HG03521 (cell line): ENCODE measurements at regions not wholly inside any gene's neighbourhood (a gene's known extent, or its start where the extent isn't known, plus 50 kb on each side); places are given as distances from the start of the nearest gene placed in this dataset.

Experiments used
- ATAC-seq: cut with Tn5 transposase; IDR thresholded peaks from one replicate; pipeline ENCODE4 v1.9.1; 2021; ENCODE audit warnings: mild to moderate bottlenecking, moderate library complexity; ENCODE audit not compliant: unreplicated experiment

DNA sequence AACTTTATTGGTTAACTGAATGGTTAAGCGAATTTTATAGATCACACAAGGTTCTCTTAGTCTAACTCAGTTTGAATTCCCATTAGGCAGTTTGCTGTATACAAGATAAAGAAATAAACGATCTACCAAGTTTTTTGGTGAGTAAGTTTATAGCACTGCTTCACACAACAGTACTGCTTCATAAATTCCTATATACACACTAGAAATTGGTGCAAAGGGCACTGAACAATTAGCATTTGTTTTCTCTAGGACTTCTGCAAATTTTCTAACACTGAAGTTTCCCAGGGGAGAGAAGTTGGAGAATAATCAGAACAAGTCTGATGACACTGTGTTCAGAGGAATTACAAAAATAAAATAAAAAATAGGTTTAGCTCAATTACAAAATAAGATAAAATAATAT, 1138.8 kb upstream of the PCDH9 start:
- no peak for ATAC-seq

DNA sequence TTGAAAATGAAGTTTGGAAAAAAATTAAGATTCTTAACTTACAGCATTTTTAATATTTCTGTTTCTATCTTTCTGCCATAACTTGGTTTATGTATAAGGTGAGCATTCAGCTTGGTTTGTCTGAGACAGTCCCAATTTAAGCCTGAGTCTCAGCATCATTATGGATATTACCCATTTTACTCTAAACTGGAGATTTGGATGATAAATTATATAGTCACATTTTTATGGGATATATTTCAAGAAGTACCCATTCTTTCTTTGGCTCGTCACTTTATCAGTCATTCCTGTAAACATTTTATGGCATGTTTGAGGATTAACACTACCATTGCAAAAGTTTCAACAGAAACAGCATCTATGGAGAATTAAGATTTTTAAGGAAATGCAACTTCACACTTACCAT, 1129.0 kb upstream of the PCDH9 start:
- ATAC-seq, result no peak

DNA sequence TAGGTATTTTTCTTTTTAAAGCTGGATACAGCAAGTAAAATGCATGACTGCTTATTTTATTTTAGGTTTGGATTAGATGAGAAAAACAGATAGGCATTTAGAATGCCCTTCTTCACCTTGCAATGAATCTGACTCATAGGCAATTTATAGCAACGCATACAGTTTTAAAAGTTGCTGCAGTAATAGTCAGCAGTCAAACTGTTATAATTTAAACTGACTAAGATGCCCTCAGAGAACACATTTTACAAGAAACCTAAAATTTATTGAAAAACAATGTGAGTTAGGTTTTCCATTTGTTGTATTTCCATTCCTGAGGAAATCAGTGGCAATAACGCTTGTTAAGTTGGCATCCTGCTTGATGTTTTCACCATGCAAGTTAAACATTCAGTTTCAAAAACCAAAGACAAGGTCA, 1128.2 kb upstream of the PCDH9 start:
- no peak for ATAC-seq

GRCh38 chr13:68350554-68350953, 1120.4 kb upstream of the PCDH9 start:
- no peak for ATAC-seq

DNA sequence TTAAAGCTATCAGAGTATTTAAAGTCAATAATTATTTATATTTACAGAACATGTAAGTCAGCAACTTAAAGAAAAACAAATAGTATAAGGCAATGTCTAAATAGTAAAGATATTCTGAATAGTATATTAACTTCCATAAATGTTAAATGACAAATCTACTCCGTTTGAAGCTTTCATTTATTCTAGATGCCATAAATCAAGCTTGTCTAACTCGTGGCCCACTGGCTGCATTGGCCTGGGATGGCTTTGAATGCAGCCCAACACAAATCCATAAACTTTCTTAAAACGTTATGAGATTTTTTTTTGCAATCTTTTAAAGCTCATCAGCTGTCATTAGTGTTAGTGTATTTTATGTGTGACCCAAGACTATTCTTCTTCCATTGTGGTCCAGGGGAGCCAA, 1117.1 kb upstream of the PCDH9 start:
- no peak for ATAC-seq

DNA sequence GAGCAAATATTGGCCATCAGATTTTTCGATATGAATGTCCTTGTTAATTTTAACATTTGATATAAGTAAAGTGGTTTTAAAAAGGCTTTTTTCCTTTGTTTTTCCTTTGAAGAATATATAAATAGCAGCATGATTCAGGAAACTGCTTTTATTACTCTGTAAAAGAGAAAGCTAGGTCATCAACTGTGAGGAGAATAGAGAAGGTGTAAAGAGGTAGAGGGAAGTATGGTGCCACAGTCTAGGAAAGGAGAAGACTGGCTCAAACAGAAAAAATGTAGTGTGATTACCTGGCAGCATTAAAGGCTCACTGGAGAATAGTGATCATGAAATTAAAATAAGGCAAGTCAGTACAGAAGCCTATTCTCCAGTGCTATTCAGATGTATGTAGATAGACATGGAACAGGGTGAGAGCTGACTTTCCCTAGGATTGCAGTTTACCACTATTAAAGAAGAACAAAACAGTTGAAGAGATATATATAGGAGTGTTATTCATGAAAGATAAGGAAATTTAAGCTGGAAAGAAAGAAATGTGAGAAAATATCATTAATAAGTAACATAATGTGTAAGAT, 1115.9 kb upstream of the PCDH9 start:
- ATAC-seq, result no peak

GRCh38 chr13:68323124-68323523, 1093.0 kb upstream of the PCDH9 start:
- ATAC-seq, result no peak

DNA sequence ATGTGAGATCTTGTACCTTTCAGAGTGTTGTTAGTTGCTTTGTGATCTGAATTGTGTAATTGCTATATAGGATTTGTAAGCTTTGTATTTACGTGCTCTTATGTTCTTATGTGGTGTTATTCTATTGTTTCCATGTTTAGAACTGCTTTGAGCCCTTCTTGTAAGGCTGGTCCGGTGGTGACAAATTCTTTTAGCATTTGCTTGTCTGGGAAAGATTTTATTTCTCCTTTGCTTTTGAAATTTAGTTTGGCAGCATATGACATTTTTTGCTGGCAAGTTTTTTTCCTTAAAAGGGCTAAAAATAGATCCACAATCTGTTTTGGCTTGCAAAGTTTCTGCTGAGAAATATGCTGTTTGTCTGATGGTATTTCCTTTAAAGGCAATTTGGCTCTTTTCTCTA, 1089.2 kb upstream of the PCDH9 start:
- no peak for ATAC-seq

DNA sequence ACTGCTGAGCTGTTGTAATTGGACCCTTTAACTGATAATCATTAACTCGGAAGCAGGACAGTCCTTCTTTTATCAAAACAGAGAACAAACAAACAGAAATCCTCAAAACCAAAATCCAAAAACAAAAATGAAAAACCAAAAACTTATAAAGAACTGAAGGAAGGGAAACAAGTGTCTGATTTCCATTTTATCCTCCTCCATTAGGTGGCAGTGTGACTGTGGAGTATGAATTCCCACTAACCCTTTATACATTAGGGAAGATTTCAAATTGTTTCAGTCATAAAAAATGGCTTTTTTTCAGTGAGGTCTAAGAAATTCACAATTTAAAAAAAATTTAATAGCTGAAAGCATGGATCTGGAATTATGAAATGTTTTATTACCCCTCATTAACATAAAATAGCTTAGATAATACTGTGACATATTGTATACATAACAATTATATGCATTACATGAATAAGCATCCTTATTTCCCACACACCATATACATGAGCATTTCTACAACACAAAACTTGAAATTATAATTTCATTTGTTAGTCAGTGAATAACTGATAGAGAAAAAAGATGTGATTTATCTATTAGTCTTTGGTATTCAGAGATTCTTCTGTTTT, 1074.3 kb upstream of the PCDH9 start:
- no peak for ATAC-seq

DNA sequence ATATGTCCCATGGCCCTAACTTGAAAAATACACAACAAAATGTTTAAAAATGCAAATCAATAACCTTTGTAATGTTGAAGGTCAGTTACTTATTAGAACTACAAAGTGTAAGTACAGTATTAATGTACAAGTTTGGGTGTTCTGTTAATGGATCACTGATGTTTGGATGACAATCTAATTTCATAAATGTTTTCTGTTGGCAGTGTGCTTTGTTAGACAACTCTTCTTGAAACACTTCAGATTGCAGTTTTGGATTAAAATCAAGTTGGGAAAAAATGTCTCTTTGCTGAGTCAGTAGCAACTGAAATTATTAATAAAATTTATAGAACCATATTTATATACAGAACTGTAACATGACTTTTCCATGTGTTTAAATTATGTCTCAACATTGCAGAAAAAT, 1063.5 kb upstream of the PCDH9 start:
- ATAC-seq, result no peak

DNA sequence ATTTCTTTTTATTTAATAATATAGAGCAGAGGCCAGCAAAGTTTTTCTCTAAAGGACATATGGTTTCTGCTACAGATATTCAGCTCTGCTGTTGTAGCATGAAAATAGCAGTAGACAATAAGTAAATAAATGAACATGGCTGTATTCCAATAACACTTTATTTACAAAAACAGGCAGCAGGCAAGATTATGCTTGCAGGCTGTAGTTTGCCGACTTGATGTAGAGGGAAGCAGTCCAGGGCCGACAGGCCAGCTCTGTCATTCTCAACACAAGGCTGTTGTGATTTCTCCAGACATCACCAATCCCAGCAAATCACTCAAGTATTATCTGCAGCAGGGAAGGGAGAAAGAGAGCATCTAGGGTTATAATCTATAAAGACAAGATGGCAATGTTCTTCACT, 1062.5 kb upstream of the PCDH9 start:
- no peak for ATAC-seq

GRCh38 chr13:68291595-68291994, 1061.5 kb upstream of the PCDH9 start:
- no peak for ATAC-seq

GRCh38 chr13:68275758-68276157, 1045.6 kb upstream of the PCDH9 start:
- no peak for ATAC-seq

DNA sequence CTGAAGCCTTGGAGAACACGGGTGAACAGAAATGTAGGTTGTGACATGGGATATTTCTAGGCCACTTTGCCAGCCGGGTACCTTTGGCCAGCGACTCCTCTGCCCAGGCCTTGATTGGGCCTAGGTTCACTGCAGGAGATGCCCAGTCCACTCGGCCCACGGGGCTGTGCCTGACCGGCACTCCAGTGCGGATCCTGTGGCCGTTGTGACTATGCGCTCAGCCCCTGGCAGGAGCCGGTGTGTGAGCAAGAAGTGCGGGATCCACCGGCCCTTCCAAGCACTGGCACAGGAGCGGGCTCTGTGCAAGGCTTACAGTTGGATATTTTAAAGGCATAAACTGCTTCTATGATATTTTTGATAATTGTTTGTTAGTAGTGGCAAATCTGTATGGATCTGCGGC, 1042.5 kb upstream of the PCDH9 start:
- ATAC-seq, result no peak

DNA sequence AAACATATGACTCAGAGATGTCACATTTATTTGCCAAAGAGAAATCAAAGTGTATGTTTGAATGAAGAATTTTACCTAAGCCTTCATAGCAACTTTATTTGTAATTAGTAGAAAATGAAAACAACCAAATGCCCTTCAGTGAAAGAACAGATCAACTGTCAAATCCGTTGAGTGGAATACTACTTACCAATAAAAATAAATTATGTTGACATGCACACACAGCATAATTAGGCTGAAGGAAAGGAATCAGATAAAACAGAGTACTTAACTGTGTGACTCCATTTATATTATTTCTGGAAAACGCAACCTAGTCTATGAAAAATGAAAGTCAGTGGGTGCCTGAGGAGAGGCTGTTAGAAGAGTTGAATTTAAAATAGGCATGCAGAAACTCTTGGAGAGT, 1034.6 kb upstream of the PCDH9 start:
- ATAC-seq, result no peak

- no peak for ATAC-seq
Measured at GRCh38 chr13:68261105-68261504, 1031.0 kb upstream of the PCDH9 start.

- no peak for ATAC-seq
Measured at GRCh38 chr13:68257111-68257842, 1027.1 kb upstream of the PCDH9 start.

- ATAC-seq, result no peak
Measured at GRCh38 chr13:68254151-68254550, 1024.0 kb upstream of the PCDH9 start.

DNA sequence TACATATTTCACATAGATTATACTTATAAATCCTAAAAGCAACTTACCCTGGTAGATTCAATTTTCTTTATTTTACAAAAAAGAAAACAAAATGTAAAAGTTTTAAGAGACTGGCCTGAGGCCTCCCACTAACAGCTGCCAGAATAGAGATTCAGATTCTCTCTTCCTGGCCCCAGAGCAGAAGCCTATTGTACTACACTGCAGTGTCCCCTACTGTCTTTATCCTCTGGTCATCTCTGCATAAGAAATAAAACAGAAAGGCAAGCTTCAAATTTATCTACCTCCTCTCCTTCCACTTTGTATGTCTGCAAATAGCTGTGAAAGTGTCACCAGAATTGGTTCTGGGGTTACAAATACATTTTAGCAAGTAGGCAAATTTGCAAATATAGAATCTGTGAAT, 1004.1 kb upstream of the PCDH9 start:
- ATAC-seq, result no peak

DNA sequence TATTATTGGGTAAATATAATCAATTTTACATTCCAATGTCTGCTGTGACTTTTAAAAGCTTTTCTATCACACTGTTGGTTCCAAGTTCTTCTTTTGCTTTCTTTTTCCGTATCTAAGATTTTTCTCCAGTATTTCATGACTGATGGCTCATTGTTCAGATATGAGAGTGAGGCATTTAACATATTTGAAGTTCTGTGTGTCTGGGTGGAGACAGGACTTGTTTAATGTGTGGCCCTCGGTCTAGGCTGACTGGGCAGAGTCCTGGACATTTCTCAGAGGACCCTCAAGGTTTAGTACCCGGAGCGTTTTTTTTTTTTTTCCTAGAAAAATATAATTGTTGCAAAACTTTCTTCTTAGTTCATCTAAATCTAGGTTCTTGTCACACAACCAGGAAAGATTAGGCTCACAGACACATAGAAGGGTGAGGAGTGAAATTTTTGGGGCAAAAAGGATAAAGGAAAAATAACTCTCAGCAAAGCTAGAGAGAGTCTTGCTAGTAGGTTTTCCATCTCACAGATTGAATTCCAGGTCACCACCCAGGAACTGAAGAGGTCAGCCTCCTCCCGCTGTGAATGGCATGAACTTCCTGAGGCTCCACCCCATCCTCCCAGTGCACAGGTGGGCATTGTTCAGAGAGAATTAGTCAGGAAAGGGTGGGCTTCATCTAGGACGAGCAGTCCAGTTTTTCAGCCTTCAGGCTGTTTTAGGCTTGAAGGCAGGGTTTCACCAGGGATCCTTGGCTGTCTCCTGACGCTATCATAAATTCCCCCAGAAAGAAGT, 1002.4 kb upstream of the PCDH9 start:
- ATAC-seq, result no peak

DNA sequence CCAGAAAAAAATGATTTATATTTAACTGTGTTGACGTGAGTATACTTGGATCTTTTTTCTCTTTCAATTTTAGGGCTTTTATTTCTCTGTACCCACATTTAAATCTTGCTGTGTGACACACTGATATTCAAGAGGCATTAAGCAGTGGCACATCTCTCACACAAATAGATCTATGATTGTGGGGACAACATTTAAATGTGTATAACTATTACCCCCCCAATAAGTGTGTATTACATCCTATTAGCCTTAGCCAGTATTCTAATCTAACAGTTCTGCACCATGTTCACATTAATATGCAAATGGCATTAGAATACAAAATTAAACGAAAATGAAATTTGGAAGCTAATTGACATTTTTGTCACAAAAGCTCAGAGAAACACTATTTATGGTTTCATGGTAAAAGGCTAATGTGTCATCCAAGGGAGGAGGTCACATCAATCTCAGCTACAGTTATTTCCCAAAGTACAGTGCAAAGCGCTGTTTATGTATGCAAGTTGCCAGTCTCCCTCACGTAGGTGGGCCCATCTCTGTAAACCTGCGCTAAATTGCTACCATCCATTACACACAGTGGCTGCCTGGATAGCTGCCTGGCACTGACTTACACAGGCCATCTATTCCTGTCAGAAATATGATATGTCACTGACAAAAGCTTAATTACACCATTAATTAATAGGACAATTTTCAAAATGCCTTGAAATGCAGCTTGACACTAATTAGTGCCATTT, 984.7 kb upstream of the PCDH9 start:
- no peak for ATAC-seq
